ENCODE measurements at regions not wholly inside any gene's neighbourhood (a gene's known extent, or its start where the extent isn't known, plus 50 kb on each side); places are given as distances from the start of the nearest gene placed in this dataset.

GRCh38 chr12:112664569-112664968 lies 127.0 kb upstream of the RPH3A start:
- TF ChIP-seq CTCF (IDR thresholded peaks at IDR 0.05) (no peak), POLR2A (IDR thresholded peaks at IDR 0.05) (no peak)
